Common myeloid progenitor, CD34-positive (primary cell): ENCODE measurements at regions not wholly inside any gene's neighbourhood (a gene's known extent, or its start where the extent isn't known, plus 50 kb on each side); places are given as distances from the start of the nearest gene placed in this dataset.

ENCODE experiments used
- CTCF ChIA-PET: fragments of 350-600 bp; sonication (Branson Sonifier 250); formaldehyde crosslinking; loops from one replicate; lab custom pipeline; 2021; ENCODE audit warnings: antibody characterized with exemption; lab: Charles Lee
- POLR2A ChIA-PET: fragments of 350-600 bp; sonication (Branson Sonifier 250); formaldehyde crosslinking; loops from one replicate; lab custom pipeline; 2021; ENCODE audit warnings: antibody characterized with exemption; lab: Charles Lee
- DNase-seq, 3 donors: peaks; one replicate each; pipeline versions ENCODE4 v3.0.0 to v3.0.0-alpha.2; 2013
- H3K27ac ChIP-seq, 2 experiments: 1 replicate in 1 of 2; 2 replicates in 1 of 2; pipeline ENCODE4 v1.7.0; 2013; ENCODE audit warnings: inconsistent platforms in 2 of 2, low read length in 2 of 2, mild to moderate bottlenecking in 2 of 2, low read depth in 1 of 2, moderate library complexity in 1 of 2; ENCODE audit not compliant: severe bottlenecking in 2 of 2, insufficient read depth in 1 of 2, poor library complexity in 1 of 2
- H3K27me3 ChIP-seq, 5 experiments: replicated peaks in 2 of 5; 1 replicate in 3 of 5; 2 replicates in 2 of 5; pipeline versions ENCODE4 v1.6.1 to v1.7.0; 2013; ENCODE audit warnings: low read length in 4 of 5, mild to moderate bottlenecking in 2 of 5, moderate library complexity in 2 of 5, inconsistent platforms in 1 of 5; ENCODE audit not compliant: insufficient read depth in 5 of 5, control insufficient read depth in 4 of 5
- H3K36me3 ChIP-seq, 4 experiments: 1 replicate in 2 of 4; 2 replicates in 2 of 4; pipeline versions ENCODE4 v1.6.1 to v1.7.0; 2013; ENCODE audit warnings: low read length in 3 of 4, control low read depth in 1 of 4, mild to moderate bottlenecking in 1 of 4; ENCODE audit not compliant: control insufficient read depth in 4 of 4, insufficient read depth in 4 of 4
- H3K4me1 ChIP-seq, 4 experiments: 1 replicate in 3 of 4; 2 replicates in 1 of 4; pipeline versions ENCODE4 v1.6.1 to v1.7.1; 2013; ENCODE audit warnings: low read length in 3 of 4, mild to moderate bottlenecking in 3 of 4, control low read depth in 1 of 4, inconsistent platforms in 1 of 4, moderate library complexity in 1 of 4; ENCODE audit not compliant: control insufficient read depth in 4 of 4, insufficient read depth in 4 of 4; ENCODE audit errors: control extremely low read depth in 1 of 4
- H3K4me3 ChIP-seq, 7 experiments: 1 replicate in 4 of 7; 2 replicates in 3 of 7; pipeline versions ENCODE4 v1.5.1 to v1.7.0; 2013; ENCODE audit warnings: mild to moderate bottlenecking in 7 of 7, low read length in 6 of 7, moderate library complexity in 6 of 7, inconsistent platforms in 2 of 7, low read depth in 2 of 7, control low read depth in 1 of 7; ENCODE audit not compliant: insufficient read depth in 4 of 7, control insufficient read depth in 1 of 7; ENCODE audit errors: extremely low read depth in 1 of 7
- H3K9me3 ChIP-seq, 5 experiments: 1 replicate in 4 of 5; 2 replicates in 1 of 5; pipeline versions ENCODE4 v1.6.1 to v1.7.1; 2013; ENCODE audit warnings: low read length in 4 of 5, mild to moderate bottlenecking in 2 of 5, inconsistent platforms in 1 of 5, low read depth in 1 of 5, moderate library complexity in 1 of 5; ENCODE audit not compliant: control insufficient read depth in 4 of 5, insufficient read depth in 2 of 5; ENCODE audit errors: control extremely low read depth in 1 of 5
- WGBS: methylation state at CpG from one replicate; pipeline ENCODE4 v1.1.5; 2013; ENCODE audit not compliant: insufficient coverage; 5-methylcytosine and 5-hydroxymethylcytosine counted together

GRCh38 chr10:78925800-78926319, 142.9 kb upstream of the ZMIZ1 start:
- Histone ChIP-seq H3K36me3 (no peaks in the 10 kb centered on the region), H3K27me3 (peaks cover 0 to 4% (median 0%) of the 10 kb centered on the region in 5 experiments), H3K4me1 (peaks cover 0 to 3% (median under 1%) of the 10 kb centered on the region in 4 experiments), H3K4me3 (no peak overlapping the region), H3K27ac (no peak overlapping the region), H3K9me3 (no peaks in the 10 kb centered on the region)
- 75% methylated on average over 2 of the region's 6 CpGs for WGBS
- ChIA-PET CTCF (no interaction called here), POLR2A (interaction anchor here (0.6 kb wide), 1 partner anchor 249 kb away, joined by 3 read pairs; no protein-coding TSS in a partner anchor)
- peak in 1 of 3 donors; percentile 3 for DNase-seq

GRCh38 chr10:78927257-78927995, 141.3 kb upstream of the ZMIZ1 start:
- DNase-seq: no peak
- Histone ChIP-seq H3K4me3 (no peak overlapping the region), H3K27me3 (peaks cover 0 to 4% (median 0%) of the 10 kb centered on the region in 5 experiments), H3K36me3 (no peaks in the 10 kb centered on the region), H3K9me3 (no peaks in the 10 kb centered on the region), H3K4me1 (peaks cover 0 to 3% (median under 1%) of the 10 kb centered on the region in 4 experiments), H3K27ac (no peak overlapping the region)
- ChIA-PET CTCF (no interaction called here), POLR2A (no interaction called here)
- WGBS: 98% methylated on average over 11 of the region's 11 CpGs

- Histone ChIP-seq H3K4me1 (peaks cover 0 to 2% (median 0%) of the 10 kb centered on the region in 4 experiments), H3K36me3 (no peaks in the 10 kb centered on the region), H3K27me3 (peaks cover 0 to 4% (median 0%) of the 10 kb centered on the region in 5 experiments), H3K4me3 (no peak overlapping the region), H3K9me3 (no peaks in the 10 kb centered on the region), H3K27ac (no peak overlapping the region)
- CTCF ChIA-PET: no interaction called here
- POLR2A ChIA-PET: no interaction called here
- WGBS: 100% methylated on average over 2 of the region's 3 CpGs
- DNase-seq: no peak
Observed at GRCh38 chr10:78928330-78928729, 140.4 kb upstream of the ZMIZ1 start.

- no peak overlapping the region for H3K4me3 ChIP-seq
- no peak overlapping the region for H3K27ac ChIP-seq
- ChIA-PET POLR2A (no interaction called here), CTCF (interaction anchor here (0.9 kb wide), 1 partner anchor 54 kb away, joined by 3 read pairs; no protein-coding TSS in a partner anchor)
- 100% methylated on average over 1 of the region's 1 CpG for WGBS
- H3K9me3 ChIP-seq: no peaks in the 10 kb centered on the region
- H3K36me3 ChIP-seq: no peaks in the 10 kb centered on the region
- H3K4me1 ChIP-seq: peaks cover 0 to 2% (median 0%) of the 10 kb centered on the region in 4 experiments
- no peak for DNase-seq
- peaks cover 0 to 4% (median 0%) of the 10 kb centered on the region in 5 experiments for H3K27me3 ChIP-seq
Observed at GRCh38 chr10:78929541-78929940, 139.2 kb upstream of the ZMIZ1 start.

- Histone ChIP-seq H3K4me1 (no peaks in the 10 kb centered on the region), H3K9me3 (no peaks in the 10 kb centered on the region), H3K36me3 (no peaks in the 10 kb centered on the region), H3K4me3 (no peak overlapping the region), H3K27me3 (peaks cover 0 to 4% (median 0%) of the 10 kb centered on the region in 5 experiments), H3K27ac (no peak overlapping the region)
- 95% methylated on average over 16 of the region's 21 CpGs for WGBS
- DNase-seq: no peak
- CTCF ChIA-PET: no interaction called here
- POLR2A ChIA-PET: no interaction called here
Observed at GRCh38 chr10:78931321-78932053, 137.3 kb upstream of the ZMIZ1 start.

GRCh38 chr10:78932054-78932386, 136.7 kb upstream of the ZMIZ1 start:
- Histone ChIP-seq H3K27me3 (peaks cover 0 to 4% (median 0%) of the 10 kb centered on the region in 5 experiments), H3K4me3 (no peak overlapping the region), H3K36me3 (no peaks in the 10 kb centered on the region), H3K27ac (no peak overlapping the region), H3K9me3 (no peaks in the 10 kb centered on the region), H3K4me1 (peaks cover 0 to 3% (median 1%) of the 10 kb centered on the region in 4 experiments)
- DNase-seq: no peak
- ChIA-PET POLR2A (no interaction called here), CTCF (no interaction called here)
- WGBS: 92% methylated on average over 2 of the region's 2 CpGs

- H3K27me3 ChIP-seq: no peaks in the 10 kb centered on the region
- H3K27ac ChIP-seq: no peak overlapping the region
- 94% methylated on average over 4 of the region's 9 CpGs for WGBS
- H3K4me1 ChIP-seq: peaks cover 0 to 11% (median 9%) of the 10 kb centered on the region in 4 experiments
- no peak overlapping the region for H3K4me3 ChIP-seq
- DNase-seq: no peak
- POLR2A ChIA-PET: no interaction called here
- CTCF ChIA-PET: interaction anchor here (1.5 kb wide), 1 partner anchor 12 kb away, joined by 4 read pairs; no protein-coding TSS in a partner anchor
- no peaks in the 10 kb centered on the region for H3K9me3 ChIP-seq
- H3K36me3 ChIP-seq: no peaks in the 10 kb centered on the region
Observed at GRCh38 chr10:78932861-78933260, 135.9 kb upstream of the ZMIZ1 start.
